NCI-H69 (cell line): ENCODE measurements at regions not wholly inside any gene's neighbourhood (a gene's known extent, or its start where the extent isn't known, plus 50 kb on each side); places are given as distances from the start of the nearest gene placed in this dataset.

Experiments used
- DNase-seq: peaks from one replicate; lab custom pipeline; 2025; lab: John Stamatoyannopoulos, UW

- DNase-seq: no peak
Measured at GRCh38 chr13:47829690-47830089, 171.4 kb downstream of the SUCLA2 start.

GRCh38 chr13:47826471-47826870 lies 174.6 kb downstream of the SUCLA2 start:
- DNase-seq: no peak

- no peak for DNase-seq
Measured at GRCh38 chr13:47822036-47822435, 179.0 kb downstream of the SUCLA2 start.

GRCh38 chr13:47816831-47817230 lies 184.2 kb downstream of the SUCLA2 start:
- DNase-seq: no peak

- DNase-seq: no peak
Measured at GRCh38 chr13:47813718-47814117, 187.4 kb downstream of the SUCLA2 start.

GRCh38 chr13:47809411-47809810 lies 191.7 kb downstream of the SUCLA2 start:
- DNase-seq: no peak

GRCh38 chr13:47803131-47803530 lies 197.9 kb downstream of the SUCLA2 start:
- no peak for DNase-seq

- DNase-seq: no peak
Measured at GRCh38 chr13:47801555-47801954, 199.5 kb downstream of the SUCLA2 start.

GRCh38 chr13:47800593-47800992 lies 200.5 kb downstream of the SUCLA2 start:
- DNase-seq: no peak

- DNase-seq: peak; percentile 1
Measured at GRCh38 chr13:47798906-47799305, 202.2 kb downstream of the SUCLA2 start.

GRCh38 chr13:47798194-47798593 lies 202.9 kb downstream of the SUCLA2 start:
- DNase-seq: no peak

GRCh38 chr13:47796816-47797215 lies 204.3 kb downstream of the SUCLA2 start:
- no peak for DNase-seq

- DNase-seq: no peak
Measured at GRCh38 chr13:47794963-47795362, 206.1 kb downstream of the SUCLA2 start.

GRCh38 chr13:47790755-47791154 lies 210.3 kb downstream of the SUCLA2 start:
- DNase-seq: no peak

GRCh38 chr13:47788844-47789243 lies 212.2 kb downstream of the SUCLA2 start:
- DNase-seq: no peak

GRCh38 chr13:47774671-47774994 lies 226.4 kb downstream of the SUCLA2 start:
- no peak for DNase-seq

- no peak for DNase-seq
Measured at GRCh38 chr13:47764817-47765216, 236.3 kb downstream of the SUCLA2 start.

- DNase-seq: no peak
Measured at GRCh38 chr13:47757466-47758080, 243.5 kb downstream of the SUCLA2 start.

- no peak for DNase-seq
Measured at GRCh38 chr13:47747901-47748300, 253.2 kb downstream of the SUCLA2 start.

- no peak for DNase-seq
Measured at GRCh38 chr13:47726394-47726793, 274.7 kb downstream of the SUCLA2 start.

- DNase-seq: no peak
Measured at GRCh38 chr13:47723898-47724297, 277.2 kb downstream of the SUCLA2 start.

GRCh38 chr13:47719164-47719563 lies 281.9 kb downstream of the SUCLA2 start:
- DNase-seq: no peak

GRCh38 chr13:47718556-47718955 lies 282.5 kb downstream of the SUCLA2 start:
- DNase-seq: no peak

- DNase-seq: no peak
Measured at GRCh38 chr13:47708386-47708785, 292.7 kb downstream of the SUCLA2 start.

GRCh38 chr13:47707414-47707813 lies 293.7 kb downstream of the SUCLA2 start:
- DNase-seq: no peak
